Left kidney (tissue), 1 donor: ENCODE measurements at regions not wholly inside any gene's neighbourhood (a gene's known extent, or its start where the extent isn't known, plus 50 kb on each side); places are given as distances from the start of the nearest gene placed in this dataset.
A peak's percentile ranks its signal among the peaks of the same experiment; 100 is the strongest.

Source experiments
- DNase-seq: peaks from one replicate; pipeline ENCODE4 v3.0.0-alpha.2; 2013

DNA sequence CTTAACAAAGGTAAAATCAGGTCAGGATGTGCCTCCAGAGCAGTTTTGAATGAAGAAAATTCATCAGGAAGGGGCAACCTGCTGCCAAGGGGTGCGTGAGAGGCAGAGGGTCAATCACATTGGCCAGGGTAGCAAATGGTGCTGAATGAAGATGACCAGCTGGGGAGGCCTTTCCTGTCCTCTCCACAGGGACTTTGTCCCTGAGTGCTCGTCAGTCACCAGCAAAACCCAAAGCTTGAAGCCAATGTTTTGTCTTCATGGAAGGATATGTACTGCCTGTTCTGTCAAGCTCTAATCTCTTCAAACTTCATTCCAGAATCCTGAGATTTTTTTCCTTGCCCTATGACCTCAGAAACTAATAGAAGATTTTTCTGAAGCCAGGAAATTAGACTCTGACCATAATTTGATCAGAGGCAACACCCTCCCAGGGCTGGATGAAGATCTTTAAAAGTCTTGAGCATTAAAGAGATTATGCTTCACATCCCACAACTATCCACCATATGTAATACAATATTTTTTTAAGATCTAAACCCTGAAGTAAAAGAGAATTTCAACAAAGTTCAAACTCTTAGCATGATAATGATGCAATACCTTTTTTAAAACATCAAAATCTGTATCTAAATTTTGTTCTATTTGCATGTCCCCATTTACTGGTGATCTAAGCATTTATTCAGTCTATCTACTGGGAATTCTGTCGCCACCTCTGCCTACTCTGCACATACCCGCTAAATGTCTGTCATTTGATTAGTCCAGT lies 243.0 kb downstream of the SNX13 start:
- DNase-seq, result no peak

DNA sequence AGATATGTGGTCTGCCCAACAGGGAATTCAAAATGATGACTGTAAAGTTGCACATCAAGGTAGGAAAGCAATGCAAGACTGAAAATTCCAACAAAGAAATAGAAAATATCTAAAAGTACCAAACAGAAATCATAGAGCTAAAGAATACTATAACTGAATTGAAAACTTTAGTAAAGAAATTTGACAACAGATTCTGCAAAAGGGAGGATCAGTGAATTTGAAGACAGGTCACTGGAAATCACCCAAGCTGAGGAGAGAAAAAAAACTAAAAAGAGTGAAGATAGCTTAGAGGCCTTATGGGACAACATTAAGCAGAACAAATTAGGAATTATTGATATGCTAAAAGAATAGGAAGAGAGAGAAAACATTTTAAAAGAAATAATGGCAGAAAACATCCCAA lies 240.6 kb downstream of the SNX13 start:
- DNase-seq, result no peak

DNA sequence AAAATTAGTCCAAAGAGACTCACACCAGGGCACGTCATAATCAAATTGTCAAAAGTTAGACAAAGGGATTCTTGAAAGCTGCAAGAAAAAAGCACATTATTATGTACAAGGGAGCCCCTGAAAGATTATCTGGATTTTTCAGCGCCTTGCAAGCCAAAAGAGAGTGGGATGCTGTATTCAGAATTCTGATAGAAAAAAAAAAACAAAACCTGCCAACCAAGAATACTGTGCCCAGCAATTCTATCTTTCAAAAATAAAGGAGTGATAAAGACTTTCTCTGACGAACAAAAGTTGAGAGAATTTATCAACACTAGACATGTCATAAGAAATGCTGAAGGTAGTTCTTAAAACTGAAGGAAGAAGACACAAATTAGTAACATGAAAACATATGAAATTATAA lies 240.2 kb downstream of the SNX13 start:
- DNase-seq, result no peak

DNA sequence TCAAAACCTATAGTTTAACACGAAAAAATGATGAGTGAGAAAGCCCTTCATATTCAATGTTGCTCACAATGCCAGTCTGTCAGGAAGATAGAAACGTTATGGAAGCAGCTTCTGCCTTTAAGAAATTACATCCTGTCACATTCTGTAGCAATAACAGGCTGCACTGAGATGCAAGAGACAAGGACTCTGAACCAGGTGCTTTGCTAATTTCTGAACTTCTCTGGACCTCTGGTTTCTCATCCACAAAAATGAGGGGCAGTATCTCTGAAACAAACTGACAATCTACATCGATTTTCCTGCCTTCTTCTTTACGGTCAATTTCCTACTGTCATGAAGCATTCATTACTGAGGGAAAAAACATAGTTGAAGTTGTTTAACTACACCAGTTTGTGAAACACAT lies 234.0 kb downstream of the SNX13 start:
- no peak for DNase-seq

DNA sequence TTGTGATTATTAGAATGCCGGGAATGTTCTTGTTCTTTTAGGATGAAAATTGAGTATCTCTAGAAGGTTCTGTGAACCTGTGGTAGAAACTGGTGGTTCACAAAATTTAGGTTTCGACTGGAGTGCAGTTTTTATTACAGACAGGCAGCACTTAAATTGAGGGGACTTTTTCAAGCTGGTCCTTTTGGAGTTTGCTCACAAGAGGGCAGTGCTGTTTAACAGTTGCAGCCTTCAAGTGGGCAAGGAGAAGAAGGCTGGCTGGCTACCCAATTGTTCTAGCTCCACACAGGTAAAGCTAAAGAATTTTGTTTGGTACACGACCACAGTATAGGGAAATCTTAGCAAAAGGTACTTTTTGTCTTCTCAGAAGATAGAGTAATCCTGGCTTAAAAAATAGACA lies 233.6 kb downstream of the SNX13 start:
- DNase-seq, result peak; percentile 59

DNA sequence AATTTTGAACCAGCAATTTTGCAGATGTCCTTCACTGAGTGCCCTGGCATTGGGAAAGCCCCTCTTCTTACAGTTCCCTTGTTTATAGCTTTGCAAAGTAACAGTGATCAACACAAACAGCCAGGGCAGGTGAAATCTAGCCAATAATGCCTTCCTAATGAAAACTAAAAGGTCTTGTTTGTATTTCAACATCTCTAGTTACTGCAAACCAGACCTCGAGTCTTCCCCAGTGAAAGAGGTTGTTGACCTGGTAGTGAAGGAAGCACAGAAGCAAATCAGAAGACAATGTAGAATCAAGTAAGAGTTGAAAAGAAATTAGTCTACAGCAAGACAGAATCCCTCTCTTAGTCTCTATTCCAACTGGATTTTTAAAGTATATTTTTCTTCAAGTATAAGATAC lies 231.2 kb downstream of the SNX13 start:
- no peak for DNase-seq

DNA sequence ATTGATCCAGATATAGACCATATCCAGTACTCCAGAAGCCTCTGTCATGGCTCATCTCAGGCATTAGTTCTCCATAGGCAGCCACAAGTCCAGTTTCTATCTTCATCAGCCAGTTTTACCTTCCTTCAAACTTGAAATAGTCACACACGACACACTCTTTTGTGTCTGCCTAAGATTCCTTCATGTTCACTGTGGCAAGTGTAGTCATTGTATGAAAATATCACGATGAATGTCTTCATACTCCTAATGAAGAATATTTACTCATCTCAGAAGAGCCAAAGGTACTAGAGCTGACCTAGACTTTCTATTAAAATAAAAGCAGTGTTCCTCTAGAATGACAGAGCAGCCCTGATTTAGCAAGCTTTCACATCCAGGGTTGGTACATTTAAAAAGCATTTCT lies 230.7 kb downstream of the SNX13 start:
- no peak for DNase-seq

DNA sequence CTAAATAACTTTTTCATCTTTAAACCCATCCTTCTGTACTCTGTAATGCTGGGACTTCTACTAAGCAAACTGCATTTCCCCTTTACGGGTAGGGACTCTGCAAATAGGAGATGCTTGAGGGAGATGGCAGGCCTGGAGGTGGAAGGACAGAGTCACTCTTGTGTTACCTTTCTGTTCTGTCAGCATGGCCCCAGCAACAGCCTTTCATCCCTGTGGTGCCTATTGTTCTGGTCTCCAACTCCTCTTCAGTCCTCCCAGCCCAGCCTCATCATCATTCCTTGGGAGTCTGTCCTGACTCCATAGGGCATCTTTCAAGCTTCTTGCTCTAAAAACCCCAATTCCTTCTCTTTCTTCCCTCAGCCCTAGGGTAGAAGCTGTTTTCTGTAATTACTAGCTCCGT lies 230.0 kb downstream of the SNX13 start:
- DNase-seq, result no peak

DNA sequence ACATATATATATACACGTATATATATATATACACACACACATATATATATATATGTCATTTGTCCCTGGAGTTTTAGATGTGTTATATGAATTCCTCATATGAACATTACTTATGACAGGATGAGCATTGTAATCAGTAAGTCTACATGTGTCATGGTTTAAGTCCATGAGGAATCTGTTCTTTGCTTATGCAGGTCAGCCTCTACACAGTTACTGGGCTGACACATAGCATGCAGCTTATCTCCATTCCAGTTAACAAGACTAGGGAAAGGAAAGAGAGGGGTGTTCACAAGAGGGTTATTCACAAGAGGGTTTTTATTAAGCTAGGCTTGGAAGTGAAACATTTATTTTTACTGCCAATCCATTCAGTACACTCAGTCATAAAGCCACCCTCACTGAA lies 226.7 kb downstream of the SNX13 start:
- no peak for DNase-seq

DNA sequence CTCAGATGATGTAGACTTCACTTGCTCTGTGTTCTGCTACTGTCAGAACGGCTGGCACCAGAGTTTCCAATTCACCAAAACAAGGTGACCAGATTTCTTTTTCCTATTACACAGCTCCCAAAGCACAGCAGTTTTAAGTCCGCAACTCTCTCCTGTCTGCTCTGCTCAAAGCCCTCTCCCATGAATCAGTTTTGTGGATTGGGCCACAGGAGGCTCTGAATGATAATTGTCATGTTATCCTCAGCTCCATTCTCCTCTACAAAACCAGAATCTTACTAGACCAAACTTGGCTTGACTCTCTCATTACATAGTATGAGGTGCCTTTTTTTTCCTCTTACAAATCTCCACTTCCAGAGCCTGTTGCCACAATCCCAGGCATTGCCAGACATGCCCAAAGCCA lies 223.5 kb downstream of the SNX13 start:
- DNase-seq, result no peak

DNA sequence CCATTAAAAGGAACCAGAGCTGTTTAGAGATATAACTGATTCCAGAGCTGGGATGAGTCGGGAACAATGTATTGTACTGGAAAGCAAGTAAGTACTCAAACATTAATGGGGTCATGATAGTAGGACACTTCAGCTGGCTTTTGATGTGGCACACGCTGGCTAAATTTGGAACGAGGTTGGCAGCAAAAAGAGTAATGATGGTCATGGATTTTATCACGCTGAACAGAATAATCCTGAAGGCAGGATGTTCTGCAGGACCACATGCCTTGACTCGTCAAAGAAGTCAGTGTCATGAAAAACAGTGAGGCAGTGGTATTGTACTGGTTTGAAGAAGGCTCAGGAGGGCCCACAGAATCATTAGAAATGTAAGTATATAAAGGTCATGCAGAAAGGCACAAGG lies 220.3 kb downstream of the SNX13 start:
- no peak for DNase-seq

DNA sequence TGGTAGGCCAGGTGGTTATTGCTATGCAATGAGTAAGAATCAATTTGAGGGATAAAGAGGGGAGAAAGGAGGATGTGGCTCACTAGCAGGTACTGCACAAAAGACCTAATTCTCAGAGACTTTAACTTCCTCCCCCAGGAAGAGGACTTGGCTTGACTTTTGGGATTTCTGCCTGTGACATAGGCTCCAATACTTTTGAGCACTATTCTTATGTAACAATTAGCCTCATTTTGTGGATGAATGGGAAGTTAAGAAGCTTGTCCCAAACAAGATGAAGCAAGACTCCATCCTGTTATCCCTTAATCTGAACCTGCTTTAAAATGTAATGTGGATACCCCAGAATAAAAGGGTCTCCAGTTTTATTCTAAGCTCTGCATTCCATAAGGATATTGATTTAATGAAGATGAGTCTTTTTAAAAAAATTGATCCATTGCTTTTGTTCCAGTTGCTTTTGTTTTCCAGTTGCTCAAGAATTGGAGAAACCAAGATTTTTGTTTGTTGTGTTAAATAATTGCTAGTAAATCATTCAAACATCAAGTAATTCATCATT lies 218.5 kb downstream of the SNX13 start:
- no peak for DNase-seq

DNA sequence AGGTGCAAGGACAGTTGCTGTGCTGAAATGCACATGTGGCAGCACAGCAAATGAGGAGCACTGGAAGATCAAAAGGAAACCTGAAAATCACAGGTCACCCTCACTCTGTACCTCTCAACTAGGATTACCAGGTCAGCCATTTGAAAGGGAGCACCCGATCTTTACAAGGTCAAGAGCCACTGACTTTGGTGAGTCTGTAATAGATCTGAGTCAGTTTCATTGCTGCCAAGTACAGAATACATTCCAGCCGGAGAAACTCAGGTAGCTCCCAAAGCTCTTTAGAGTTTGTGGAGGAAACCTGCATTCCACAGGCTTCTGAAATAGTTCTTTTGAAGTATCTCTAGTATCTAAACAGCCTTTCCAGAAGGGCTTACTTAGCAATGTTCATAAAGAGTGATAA lies 217.5 kb downstream of the SNX13 start:
- no peak for DNase-seq

DNA sequence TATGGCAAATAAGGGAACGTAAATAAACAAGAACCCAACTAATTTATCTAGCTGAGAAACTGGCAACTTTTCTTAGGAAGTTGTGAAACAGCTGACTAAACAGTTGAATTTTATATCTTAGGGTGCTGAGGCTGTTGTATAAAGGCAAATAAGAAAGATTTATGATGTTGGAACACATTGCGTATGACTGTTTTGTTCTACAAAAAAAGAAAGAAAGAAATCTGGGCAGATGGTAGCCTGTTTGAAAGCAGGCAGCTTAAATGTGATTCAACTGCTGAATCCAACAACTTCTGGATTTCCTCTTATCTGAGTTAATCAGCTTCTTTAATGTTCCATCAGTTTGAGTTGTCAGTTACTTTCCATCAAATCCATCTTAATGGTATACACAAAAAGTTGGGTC lies 214.5 kb downstream of the SNX13 start:
- DNase-seq, result peak; percentile 8

DNA sequence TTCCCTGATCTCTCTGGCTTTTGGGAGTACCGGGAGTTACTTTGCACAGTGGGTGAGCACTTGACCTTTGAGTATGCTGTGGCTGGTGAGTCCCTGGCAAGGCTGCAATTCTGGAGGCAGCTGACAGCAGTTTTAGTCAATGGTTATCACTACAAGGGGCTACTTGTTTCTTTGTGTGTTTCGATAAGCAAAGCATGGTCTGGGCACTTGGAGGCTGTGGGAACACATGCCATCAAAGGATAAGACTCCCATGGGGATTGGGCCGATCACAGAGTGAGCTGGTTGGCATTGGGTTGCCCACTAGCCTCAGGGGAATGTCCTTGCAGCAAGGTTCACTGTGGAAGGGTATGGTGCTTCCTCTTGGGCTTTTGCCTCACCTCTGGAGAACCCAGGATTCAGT lies 208.2 kb downstream of the SNX13 start:
- DNase-seq, result no peak
